ENCODE measurements at regions not wholly inside any gene's neighbourhood (a gene's known extent, or its start where the extent isn't known, plus 50 kb on each side); places are given as distances from the start of the nearest gene placed in this dataset.

DNA sequence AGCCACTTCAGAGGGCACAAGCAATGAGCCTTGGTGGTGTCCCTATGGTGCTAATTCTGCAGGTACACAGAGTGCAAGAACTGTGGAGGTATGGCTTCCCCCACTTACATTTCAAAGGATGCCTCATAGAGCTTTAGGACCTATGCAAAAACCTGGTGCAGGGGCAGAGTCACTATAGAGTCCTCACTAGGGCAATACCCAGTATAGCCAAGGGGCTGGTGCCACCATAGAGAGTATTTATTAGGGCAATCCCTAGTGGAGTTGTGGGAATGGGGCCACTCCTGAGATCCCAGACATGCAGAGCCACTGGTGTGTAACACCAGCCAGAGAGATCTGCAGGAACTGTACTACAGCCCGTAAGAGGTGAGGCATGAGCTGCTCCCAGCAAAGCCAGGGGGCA lies 312.2 kb downstream of the SLC4A3 start:
- Histone ChIP-seq H3K4me1 (ENCODE audit: control insufficient read depth, insufficient read depth, low read length) (peaks cover 4% of the 10 kb centered on the region), H3K4me3 (ENCODE audit: low read length) (no peak overlapping the region), H3K36me3 (ENCODE audit: control insufficient read depth, insufficient read depth, low read length) (no peaks in the 10 kb centered on the region), H3K27ac (ENCODE audit: low read length) (no peak overlapping the region), H3K27me3 (ENCODE audit: control insufficient read depth, insufficient read depth, low read length) (no peaks in the 10 kb centered on the region), H3K9me3 (replicated peaks; ENCODE audit: control insufficient read depth, low read depth, low read length) (no peaks in the 10 kb centered on the region)
- 100% methylated on average over 1 of the region's 1 CpG for WGBS (ENCODE audit: insufficient coverage)
- DNase-seq, result no peak

DNA sequence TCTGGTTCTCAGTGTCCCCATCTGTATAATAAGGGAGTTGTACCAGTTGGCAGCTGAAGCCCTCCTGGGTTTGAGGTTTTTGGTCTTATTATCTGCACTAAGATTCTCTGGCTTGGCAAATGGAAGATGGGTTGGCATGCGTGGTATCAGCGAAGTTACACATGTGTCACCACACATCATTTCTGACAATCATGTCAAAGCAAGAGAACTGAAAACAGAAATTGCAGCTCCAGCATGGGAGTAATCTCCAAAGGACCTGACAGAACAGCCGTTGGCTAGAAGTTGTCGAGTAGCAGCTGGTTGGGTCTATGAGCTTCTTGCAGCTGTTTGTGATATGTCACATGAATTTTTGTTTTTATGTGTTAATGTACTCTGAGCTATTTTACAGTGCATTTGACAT lies 317.4 kb downstream of the SLC4A3 start:
- H3K27ac ChIP-seq (ENCODE audit: low read length), result peak overlapping the region; percentile 16
- H3K4me3 ChIP-seq (ENCODE audit: low read length), result no peak overlapping the region
- H3K4me1 ChIP-seq (ENCODE audit: control insufficient read depth, insufficient read depth, low read length), result peaks cover 8% of the 10 kb centered on the region
- H3K36me3 ChIP-seq (ENCODE audit: control insufficient read depth, insufficient read depth, low read length), result no peaks in the 10 kb centered on the region
- no peaks in the 10 kb centered on the region for H3K27me3 ChIP-seq (ENCODE audit: control insufficient read depth, insufficient read depth, low read length)
- peak; percentile 86 for DNase-seq
- WGBS (ENCODE audit: insufficient coverage), result 50% methylated on average over 2 of the region's 4 CpGs
- H3K9me3 ChIP-seq (replicated peaks; ENCODE audit: control insufficient read depth, low read depth, low read length), result no peaks in the 10 kb centered on the region

DNA sequence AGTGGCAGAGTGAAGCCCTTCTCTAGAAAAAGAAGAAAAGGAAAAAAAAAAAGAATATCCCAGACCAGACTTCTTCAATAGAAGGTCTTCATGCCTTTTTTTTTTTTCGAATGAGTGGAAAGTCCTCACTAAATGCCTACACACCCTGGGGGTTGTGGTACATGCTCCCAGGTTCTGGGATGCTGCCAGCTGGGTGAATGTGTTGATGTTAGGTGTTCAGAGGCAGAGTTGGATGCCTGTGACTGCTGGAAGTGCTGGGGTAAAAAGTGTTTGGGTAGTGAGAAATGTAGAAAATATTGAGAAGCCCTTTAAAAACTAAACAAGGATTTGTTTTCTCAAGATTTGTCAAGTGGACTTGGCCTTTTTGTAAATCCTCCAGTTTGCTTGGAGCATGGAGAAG lies 318.6 kb downstream of the SLC4A3 start:
- DNase-seq, result no peak
- peaks cover 8% of the 10 kb centered on the region for H3K4me1 ChIP-seq (ENCODE audit: control insufficient read depth, insufficient read depth, low read length)
- no peaks in the 10 kb centered on the region for H3K36me3 ChIP-seq (ENCODE audit: control insufficient read depth, insufficient read depth, low read length)
- H3K27ac ChIP-seq (ENCODE audit: low read length), result no peak overlapping the region
- no CpG with 5 or more reads among the region's 1 CpG for WGBS (ENCODE audit: insufficient coverage)
- H3K4me3 ChIP-seq (ENCODE audit: low read length), result no peak overlapping the region
- H3K9me3 ChIP-seq (replicated peaks; ENCODE audit: control insufficient read depth, low read depth, low read length), result no peaks in the 10 kb centered on the region
- no peaks in the 10 kb centered on the region for H3K27me3 ChIP-seq (ENCODE audit: control insufficient read depth, insufficient read depth, low read length)

DNA sequence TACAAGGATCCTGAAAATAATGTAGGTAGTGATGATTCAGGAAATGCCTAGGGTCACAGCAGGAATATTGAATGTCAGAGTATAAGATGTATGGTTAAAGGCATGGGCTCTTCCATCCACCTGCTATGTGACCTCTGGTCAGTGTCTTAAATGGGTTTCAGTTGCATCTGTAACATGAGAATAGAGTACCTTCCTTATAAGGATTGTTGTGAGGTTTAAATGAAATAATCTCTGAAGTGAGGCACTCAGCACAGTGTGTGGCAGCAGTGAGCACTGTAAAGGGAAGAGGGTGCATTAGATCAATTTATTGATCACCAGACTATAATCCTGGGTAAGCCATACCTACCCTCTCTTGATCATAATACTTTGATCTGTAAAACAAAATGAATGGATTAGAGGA lies 319.1 kb downstream of the SLC4A3 start:
- Histone ChIP-seq H3K4me3 (ENCODE audit: low read length) (no peak overlapping the region), H3K27ac (ENCODE audit: low read length) (no peak overlapping the region), H3K4me1 (ENCODE audit: control insufficient read depth, insufficient read depth, low read length) (peaks cover 8% of the 10 kb centered on the region), H3K9me3 (replicated peaks; ENCODE audit: control insufficient read depth, low read depth, low read length) (no peaks in the 10 kb centered on the region), H3K36me3 (ENCODE audit: control insufficient read depth, insufficient read depth, low read length) (no peaks in the 10 kb centered on the region), H3K27me3 (ENCODE audit: control insufficient read depth, insufficient read depth, low read length) (no peaks in the 10 kb centered on the region)
- DNase-seq, result no peak

DNA sequence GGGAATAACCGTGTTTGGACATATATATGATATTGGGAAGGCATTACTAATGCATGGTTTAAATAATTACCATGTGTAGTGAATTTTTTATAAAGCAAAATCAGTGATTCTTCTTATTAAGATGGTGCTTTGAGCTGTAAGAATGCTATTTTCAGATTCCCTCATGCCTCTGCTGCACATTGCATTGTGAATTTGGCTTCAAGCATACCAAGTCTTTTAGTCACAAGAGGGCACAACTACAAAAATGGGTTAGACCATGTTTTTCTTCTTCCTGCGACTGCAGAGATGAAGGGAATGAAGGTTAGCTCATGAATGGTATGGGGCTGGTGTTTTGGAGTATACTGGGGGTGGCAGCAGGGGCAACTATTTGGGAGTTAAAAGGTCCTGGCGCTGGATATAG lies 320.1 kb downstream of the SLC4A3 start:
- Histone ChIP-seq H3K36me3 (ENCODE audit: control insufficient read depth, insufficient read depth, low read length) (no peaks in the 10 kb centered on the region), H3K27me3 (ENCODE audit: control insufficient read depth, insufficient read depth, low read length) (no peaks in the 10 kb centered on the region), H3K4me1 (ENCODE audit: control insufficient read depth, insufficient read depth, low read length) (peaks cover 8% of the 10 kb centered on the region), H3K4me3 (ENCODE audit: low read length) (no peak overlapping the region), H3K27ac (ENCODE audit: low read length) (no peak overlapping the region), H3K9me3 (replicated peaks; ENCODE audit: control insufficient read depth, low read depth, low read length) (no peaks in the 10 kb centered on the region)
- 100% methylated on average over 2 of the region's 3 CpGs for WGBS (ENCODE audit: insufficient coverage)
- DNase-seq, result no peak

DNA sequence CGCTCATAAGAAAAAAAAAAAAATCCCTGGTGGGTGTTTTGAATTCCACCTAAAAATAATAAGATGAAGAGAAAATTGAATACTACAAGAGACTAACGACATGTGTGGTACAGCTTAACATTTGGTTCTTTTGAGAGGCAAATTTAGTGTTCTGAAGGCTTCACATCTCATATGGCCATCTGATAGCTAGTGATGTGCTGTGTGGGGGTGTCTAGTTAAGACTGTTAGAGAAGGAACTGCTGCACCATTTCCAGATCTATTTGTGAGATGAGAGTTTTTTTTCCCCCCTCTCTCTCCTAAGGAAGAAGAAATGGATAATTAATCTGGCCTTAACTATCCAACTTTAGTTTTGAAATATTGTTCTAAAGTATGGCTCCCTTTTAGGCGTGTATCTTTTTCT lies 321.6 kb downstream of the SLC4A3 start:
- Histone ChIP-seq H3K27me3 (ENCODE audit: control insufficient read depth, insufficient read depth, low read length) (no peaks in the 10 kb centered on the region), H3K9me3 (replicated peaks; ENCODE audit: control insufficient read depth, low read depth, low read length) (no peaks in the 10 kb centered on the region), H3K27ac (ENCODE audit: low read length) (no peak overlapping the region), H3K36me3 (ENCODE audit: control insufficient read depth, insufficient read depth, low read length) (no peaks in the 10 kb centered on the region), H3K4me3 (ENCODE audit: low read length) (no peak overlapping the region), H3K4me1 (ENCODE audit: control insufficient read depth, insufficient read depth, low read length) (peaks cover 8% of the 10 kb centered on the region)
- DNase-seq, result no peak
- WGBS (ENCODE audit: insufficient coverage), result no CpG with 5 or more reads among the region's 3 CpGs

DNA sequence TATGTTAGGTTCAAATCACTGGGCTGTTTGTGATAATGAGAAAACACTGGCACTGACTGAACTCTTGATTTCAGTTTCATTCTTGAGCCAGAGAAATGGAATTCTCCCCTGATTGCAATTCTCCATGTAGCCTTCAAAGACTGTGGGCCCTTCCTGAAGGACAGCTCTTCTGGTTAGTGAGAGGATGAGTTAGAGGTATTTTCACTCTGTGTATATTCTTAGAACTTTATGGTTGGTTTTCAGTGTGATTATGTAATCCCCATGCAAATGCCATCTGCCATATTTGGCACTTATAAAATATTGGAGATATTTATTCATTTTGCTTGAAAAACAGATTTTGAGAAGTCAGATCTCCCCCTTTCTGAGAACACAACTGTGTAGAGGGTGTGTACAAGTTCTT lies 323.7 kb downstream of the SLC4A3 start:
- H3K27ac ChIP-seq (ENCODE audit: low read length), result no peak overlapping the region
- no peak for DNase-seq
- H3K27me3 ChIP-seq (ENCODE audit: control insufficient read depth, insufficient read depth, low read length), result no peaks in the 10 kb centered on the region
- H3K4me1 ChIP-seq (ENCODE audit: control insufficient read depth, insufficient read depth, low read length), result no peaks in the 10 kb centered on the region
- no peaks in the 10 kb centered on the region for H3K9me3 ChIP-seq (replicated peaks; ENCODE audit: control insufficient read depth, low read depth, low read length)
- H3K36me3 ChIP-seq (ENCODE audit: control insufficient read depth, insufficient read depth, low read length), result no peaks in the 10 kb centered on the region
- no peak overlapping the region for H3K4me3 ChIP-seq (ENCODE audit: low read length)

DNA sequence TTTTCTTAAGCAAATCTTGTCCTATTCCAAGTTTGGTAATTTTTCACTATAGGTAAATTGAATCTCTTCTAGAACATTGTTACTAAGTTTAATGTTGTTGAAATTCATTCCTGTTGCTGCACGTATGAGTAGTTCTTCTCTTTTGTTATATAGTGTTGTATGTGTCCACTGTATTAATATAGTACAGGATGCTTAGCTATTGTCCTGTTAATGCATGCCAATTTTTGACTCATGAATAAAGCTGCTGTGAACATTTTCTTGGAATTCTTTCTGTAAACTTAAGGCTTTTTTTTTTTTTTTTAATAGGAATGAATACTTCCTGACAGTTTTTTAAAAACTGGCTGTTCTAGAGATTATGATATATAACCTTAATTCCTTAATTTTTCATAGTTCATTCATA lies 326.9 kb downstream of the SLC4A3 start:
- WGBS (ENCODE audit: insufficient coverage), result no CpG with 5 or more reads among the region's 1 CpG

DNA sequence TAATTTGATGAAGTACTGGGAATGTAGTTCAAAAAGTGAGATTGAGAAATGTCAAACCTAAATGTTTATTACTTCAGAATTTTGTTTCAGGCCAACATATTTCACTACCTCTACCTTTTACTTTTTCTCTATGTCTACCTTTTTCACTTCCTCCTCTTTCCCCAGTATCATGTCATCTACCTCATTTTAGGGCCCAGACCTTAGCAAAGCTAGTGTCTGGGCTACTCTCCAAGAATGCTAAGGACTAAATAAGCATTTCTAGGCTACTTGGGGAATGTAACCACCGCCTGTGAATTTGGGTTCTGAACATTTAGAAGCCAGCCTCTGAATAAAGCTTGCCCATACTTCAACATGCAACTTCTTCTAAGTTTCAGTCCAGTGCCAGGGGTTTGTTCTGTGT lies 330.4 kb downstream of the SLC4A3 start:
- H3K27ac ChIP-seq (ENCODE audit: low read length), result no peak overlapping the region
- H3K4me3 ChIP-seq (ENCODE audit: low read length), result no peak overlapping the region
- DNase-seq, result no peak
- no peaks in the 10 kb centered on the region for H3K4me1 ChIP-seq (ENCODE audit: control insufficient read depth, insufficient read depth, low read length)
- WGBS (ENCODE audit: insufficient coverage), result no CpG with 5 or more reads among the region's 1 CpG
- peaks cover 7% of the 10 kb centered on the region for H3K9me3 ChIP-seq (replicated peaks; ENCODE audit: control insufficient read depth, low read depth, low read length)
- H3K36me3 ChIP-seq (ENCODE audit: control insufficient read depth, insufficient read depth, low read length), result no peaks in the 10 kb centered on the region
- H3K27me3 ChIP-seq (ENCODE audit: control insufficient read depth, insufficient read depth, low read length), result no peaks in the 10 kb centered on the region

More for the DNA sequence above, 326.9 kb downstream of the SLC4A3 start:
- no peaks in the 10 kb centered on the region for H3K4me1 ChIP-seq (ENCODE audit: control insufficient read depth, insufficient read depth, low read length)
- H3K4me3 ChIP-seq (ENCODE audit: low read length), result no peak overlapping the region
- H3K27ac ChIP-seq (ENCODE audit: low read length), result no peak overlapping the region
- H3K36me3 ChIP-seq (ENCODE audit: control insufficient read depth, insufficient read depth, low read length), result no peaks in the 10 kb centered on the region
- peaks cover 7% of the 10 kb centered on the region for H3K9me3 ChIP-seq (replicated peaks; ENCODE audit: control insufficient read depth, low read depth, low read length)
- DNase-seq, result peak; percentile 76
- no peaks in the 10 kb centered on the region for H3K27me3 ChIP-seq (ENCODE audit: control insufficient read depth, insufficient read depth, low read length)

DNA sequence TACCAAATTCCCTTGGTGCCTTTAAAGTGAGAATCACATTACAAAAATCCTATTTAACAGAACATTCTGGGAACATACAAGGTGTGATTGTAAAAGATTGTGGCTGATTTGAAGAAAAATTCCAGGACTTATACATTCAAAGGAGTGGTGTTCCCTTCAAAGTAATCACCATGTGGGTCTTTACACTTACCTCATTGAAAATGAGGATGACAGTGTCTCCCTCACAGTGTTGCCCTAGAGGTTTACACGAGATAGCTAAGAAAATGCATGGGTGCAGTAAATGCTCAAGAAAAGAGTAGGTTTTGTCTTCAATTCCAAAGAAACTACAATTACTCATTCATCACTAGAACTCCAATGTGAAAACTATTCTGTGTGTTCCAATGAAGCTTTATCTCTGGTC lies 331.5 kb downstream of the SLC4A3 start:
- no CpG with 5 or more reads among the region's 1 CpG for WGBS (ENCODE audit: insufficient coverage)
- no peak for DNase-seq
- Histone ChIP-seq H3K36me3 (ENCODE audit: control insufficient read depth, insufficient read depth, low read length) (no peaks in the 10 kb centered on the region), H3K9me3 (replicated peaks; ENCODE audit: control insufficient read depth, low read depth, low read length) (peaks cover 7% of the 10 kb centered on the region), H3K4me3 (ENCODE audit: low read length) (no peak overlapping the region), H3K4me1 (ENCODE audit: control insufficient read depth, insufficient read depth, low read length) (no peaks in the 10 kb centered on the region), H3K27me3 (ENCODE audit: control insufficient read depth, insufficient read depth, low read length) (no peaks in the 10 kb centered on the region), H3K27ac (ENCODE audit: low read length) (no peak overlapping the region)

DNA sequence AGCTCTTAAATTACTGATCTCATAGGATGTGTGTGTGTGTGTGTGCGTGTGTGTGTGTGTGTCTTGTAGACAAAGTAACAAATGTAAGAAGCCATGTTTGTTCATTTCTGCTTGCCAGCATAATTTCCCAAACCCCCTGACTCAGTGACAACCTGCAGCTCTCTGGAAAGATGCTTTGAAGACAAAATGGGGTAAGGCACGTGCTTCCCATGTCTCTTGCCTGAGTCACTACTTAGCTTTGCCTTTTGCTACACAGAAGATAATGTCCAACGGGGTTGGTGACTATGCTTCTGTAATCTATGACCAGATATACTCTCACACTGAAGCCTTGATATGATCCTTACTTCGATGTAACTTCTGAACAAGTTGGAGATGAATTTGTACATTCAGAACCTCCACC lies 332.0 kb downstream of the SLC4A3 start:
- no peak for DNase-seq
- H3K4me1 ChIP-seq (ENCODE audit: control insufficient read depth, insufficient read depth, low read length), result no peaks in the 10 kb centered on the region
- H3K27me3 ChIP-seq (ENCODE audit: control insufficient read depth, insufficient read depth, low read length), result no peaks in the 10 kb centered on the region
- no peaks in the 10 kb centered on the region for H3K36me3 ChIP-seq (ENCODE audit: control insufficient read depth, insufficient read depth, low read length)
- peaks cover 7% of the 10 kb centered on the region for H3K9me3 ChIP-seq (replicated peaks; ENCODE audit: control insufficient read depth, low read depth, low read length)
- WGBS (ENCODE audit: insufficient coverage), result 83% methylated on average over 2 of the region's 4 CpGs
- no peak overlapping the region for H3K27ac ChIP-seq (ENCODE audit: low read length)
- no peak overlapping the region for H3K4me3 ChIP-seq (ENCODE audit: low read length)

All from muscle of leg (tissue), 3 donors.